GM21367 (cell line): ENCODE measurements at regions not wholly inside any gene's neighbourhood (a gene's known extent, or its start where the extent isn't known, plus 50 kb on each side); places are given as distances from the start of the nearest gene placed in this dataset.

Source experiments
- ATAC-seq: cut with Tn5 transposase; IDR thresholded peaks from one replicate; pipeline ENCODE4 v1.9.1; 2021; ENCODE audit not compliant: unreplicated experiment

- no peak for ATAC-seq
Measured at GRCh38 chr13:22592515-22592914, 588.3 kb upstream of the SGCG start.

GRCh38 chr13:22594041-22594440, 586.7 kb upstream of the SGCG start:
- ATAC-seq, result no peak

- no peak for ATAC-seq
Measured at GRCh38 chr13:22596171-22596863, 584.5 kb upstream of the SGCG start.

- no peak for ATAC-seq
Measured at GRCh38 chr13:22599156-22599555, 581.6 kb upstream of the SGCG start.

- no peak for ATAC-seq
Measured at GRCh38 chr13:22618002-22618401, 562.8 kb upstream of the SGCG start.

GRCh38 chr13:22625691-22626090, 555.1 kb upstream of the SGCG start:
- ATAC-seq, result no peak

- ATAC-seq, result no peak
Measured at GRCh38 chr13:22629374-22629773, 551.4 kb upstream of the SGCG start.

GRCh38 chr13:22642088-22642487, 538.7 kb upstream of the SGCG start:
- ATAC-seq, result no peak

- ATAC-seq, result no peak
Measured at GRCh38 chr13:22644941-22645340, 535.8 kb upstream of the SGCG start.

GRCh38 chr13:22647156-22647850, 533.5 kb upstream of the SGCG start:
- ATAC-seq, result no peak

- no peak for ATAC-seq
Measured at GRCh38 chr13:22648320-22648801, 532.4 kb upstream of the SGCG start.

GRCh38 chr13:22652796-22653195, 528.0 kb upstream of the SGCG start:
- no peak for ATAC-seq

GRCh38 chr13:22653866-22654265, 526.9 kb upstream of the SGCG start:
- ATAC-seq, result no peak

GRCh38 chr13:22655106-22655852, 525.5 kb upstream of the SGCG start:
- no peak for ATAC-seq

GRCh38 chr13:22662771-22663170, 518.0 kb upstream of the SGCG start:
- no peak for ATAC-seq

GRCh38 chr13:22665506-22665905, 515.3 kb upstream of the SGCG start:
- no peak for ATAC-seq

- no peak for ATAC-seq
Measured at GRCh38 chr13:22690756-22691155, 490.0 kb upstream of the SGCG start.

- no peak for ATAC-seq
Measured at GRCh38 chr13:22693691-22694090, 487.1 kb upstream of the SGCG start.

GRCh38 chr13:22696433-22696832, 484.3 kb upstream of the SGCG start:
- no peak for ATAC-seq

- no peak for ATAC-seq
Measured at GRCh38 chr13:22698467-22698866, 482.3 kb upstream of the SGCG start.

- ATAC-seq, result no peak
Measured at GRCh38 chr13:22700246-22700887, 480.4 kb upstream of the SGCG start.
